ENCODE measurements at regions not wholly inside any gene's neighbourhood (a gene's known extent, or its start where the extent isn't known, plus 50 kb on each side); places are given as distances from the start of the nearest gene placed in this dataset.

- no peaks in the 10 kb centered on the region for H4K20me1 ChIP-seq (ENCODE audit: insufficient read depth, poor library complexity, severe bottlenecking)
- 90% methylated on average over 1 of the region's 1 CpG for WGBS (ENCODE audit: low lambda C conversion rate, missing lambda C conversion rate)
- no peak overlapping the region for H2AFZ ChIP-seq
- no peaks in the 10 kb centered on the region for H3K27me3 ChIP-seq
- H3K4me2 ChIP-seq: no peak overlapping the region
- H3K36me3 ChIP-seq (replicated peaks; ENCODE audit: insufficient read depth, low read depth): no peaks in the 10 kb centered on the region
- DNase-seq (ENCODE audit: low spot score): no peak
- no peaks in the 10 kb centered on the region for H3K9me3 ChIP-seq (ENCODE audit: low read depth)
- H3K27ac ChIP-seq: no peak overlapping the region
- no peak overlapping the region for H3K4me3 ChIP-seq
- H3K9me2 ChIP-seq (replicated peaks; ENCODE audit: insufficient read depth): no peaks in the 10 kb centered on the region
- TF ChIP-seq EZH2 (IDR thresholded peaks at IDR 0.05; ENCODE audit: borderline replicate concordance): no peak
- no peak for TF ChIP-seq EZH2phosphoT487 (IDR thresholded peaks at IDR 0.05; ENCODE audit: low read depth, severe bottlenecking, unreplicated experiment)
- TF ChIP-seq CTCF (IDR thresholded peaks at IDR 0.05; ENCODE audit: poor library complexity): no peak
- H3K79me2 ChIP-seq: no peaks in the 10 kb centered on the region
- H3K4me1 ChIP-seq (ENCODE audit: insufficient read depth): no peaks in the 10 kb centered on the region
Observed at GRCh38 chr20:55200317-55200716, 724.9 kb downstream of the DOK5 start.

- no peak overlapping the region for H3K27ac ChIP-seq
Observed at GRCh38 chr20:55194947-55195346, 719.6 kb downstream of the DOK5 start.

GRCh38 chr20:55186228-55186627, 710.8 kb downstream of the DOK5 start:
- H3K36me3 ChIP-seq (replicated peaks; ENCODE audit: insufficient read depth, low read depth): no peaks in the 10 kb centered on the region
- WGBS (ENCODE audit: low lambda C conversion rate, missing lambda C conversion rate): 93% methylated on average over 2 of the region's 2 CpGs
- no peak overlapping the region for H3K4me2 ChIP-seq
- no peak overlapping the region for H3K4me3 ChIP-seq
- no peaks in the 10 kb centered on the region for H3K4me1 ChIP-seq (ENCODE audit: insufficient read depth)
- H3K9me3 ChIP-seq (ENCODE audit: low read depth): no peaks in the 10 kb centered on the region
- H2AFZ ChIP-seq: no peak overlapping the region
- H3K9me2 ChIP-seq (replicated peaks; ENCODE audit: insufficient read depth): no peaks in the 10 kb centered on the region
- DNase-seq (ENCODE audit: low spot score): no peak
- H3K27me3 ChIP-seq: no peaks in the 10 kb centered on the region
- no peak overlapping the region for H3K27ac ChIP-seq
- TF ChIP-seq EZH2phosphoT487 (IDR thresholded peaks at IDR 0.05; ENCODE audit: low read depth, severe bottlenecking, unreplicated experiment) (no peak), EZH2 (IDR thresholded peaks at IDR 0.05; ENCODE audit: borderline replicate concordance) (no peak), CTCF (IDR thresholded peaks at IDR 0.05; ENCODE audit: poor library complexity) (no peak)
- no peaks in the 10 kb centered on the region for H4K20me1 ChIP-seq (ENCODE audit: insufficient read depth, poor library complexity, severe bottlenecking)
- H3K79me2 ChIP-seq: no peaks in the 10 kb centered on the region

More at GRCh38 chr20:55194947-55195346, 719.6 kb downstream of the DOK5 start:
- DNase-seq (ENCODE audit: low spot score): no peak
- Histone ChIP-seq H4K20me1 (ENCODE audit: insufficient read depth, poor library complexity, severe bottlenecking) (no peaks in the 10 kb centered on the region), H3K9me3 (ENCODE audit: low read depth) (no peaks in the 10 kb centered on the region), H3K4me2 (no peak overlapping the region), H3K27me3 (no peaks in the 10 kb centered on the region), H3K36me3 (replicated peaks; ENCODE audit: insufficient read depth, low read depth) (no peaks in the 10 kb centered on the region), H2AFZ (no peak overlapping the region), H3K4me1 (ENCODE audit: insufficient read depth) (no peaks in the 10 kb centered on the region), H3K9me2 (replicated peaks; ENCODE audit: insufficient read depth) (no peaks in the 10 kb centered on the region), H3K79me2 (no peaks in the 10 kb centered on the region), H3K4me3 (no peak overlapping the region)
- TF ChIP-seq CTCF (IDR thresholded peaks at IDR 0.05; ENCODE audit: poor library complexity) (no peak), EZH2 (IDR thresholded peaks at IDR 0.05; ENCODE audit: borderline replicate concordance) (no peak), EZH2phosphoT487 (IDR thresholded peaks at IDR 0.05; ENCODE audit: low read depth, severe bottlenecking, unreplicated experiment) (no peak)
- WGBS (ENCODE audit: low lambda C conversion rate, missing lambda C conversion rate): 70% methylated on average over 2 of the region's 2 CpGs

GRCh38 chr20:55175081-55175480, 699.7 kb downstream of the DOK5 start:
- WGBS (ENCODE audit: low lambda C conversion rate, missing lambda C conversion rate): 80% methylated on average over 4 of the region's 4 CpGs
- no peak overlapping the region for H3K27ac ChIP-seq
- no peak overlapping the region for H3K4me2 ChIP-seq
- H2AFZ ChIP-seq: no peak overlapping the region
- no peak overlapping the region for H3K4me3 ChIP-seq
- H3K4me1 ChIP-seq (ENCODE audit: insufficient read depth): no peaks in the 10 kb centered on the region
- no peaks in the 10 kb centered on the region for H3K27me3 ChIP-seq
- TF ChIP-seq CTCF (IDR thresholded peaks at IDR 0.05; ENCODE audit: poor library complexity) (no peak), EZH2 (IDR thresholded peaks at IDR 0.05; ENCODE audit: borderline replicate concordance) (no peak)
- H4K20me1 ChIP-seq (ENCODE audit: insufficient read depth, poor library complexity, severe bottlenecking): no peaks in the 10 kb centered on the region
- peaks cover 3% of the 10 kb centered on the region for H3K9me3 ChIP-seq (ENCODE audit: low read depth)
- no peaks in the 10 kb centered on the region for H3K9me2 ChIP-seq (replicated peaks; ENCODE audit: insufficient read depth)
- H3K36me3 ChIP-seq (replicated peaks; ENCODE audit: insufficient read depth, low read depth): no peaks in the 10 kb centered on the region
- no peak for DNase-seq (ENCODE audit: low spot score)
- H3K79me2 ChIP-seq: no peaks in the 10 kb centered on the region
